GM10266 (cell line): ENCODE measurements at regions not wholly inside any gene's neighbourhood (a gene's known extent, or its start where the extent isn't known, plus 50 kb on each side); places are given as distances from the start of the nearest gene placed in this dataset.
"Not testable (repeated sequence)": the region's sequence is repeated elsewhere in the genome, so short reads cannot be mapped to it uniquely, and the experiment has no call there.

ENCODE experiments used
- DNase-seq: peaks from one replicate; pipeline ENCODE4 v3.0.0; 2012; ENCODE audit errors: extremely low spot score
- CTCF ChIP-seq: IDR thresholded peaks from 2 replicates; pipeline ENCODE4 v1.5.1; 2012; ENCODE audit warnings: mild to moderate bottlenecking, low read depth; ENCODE audit not compliant: control insufficient read depth, insufficient read depth; ENCODE audit errors: missing control alignments

DNA sequence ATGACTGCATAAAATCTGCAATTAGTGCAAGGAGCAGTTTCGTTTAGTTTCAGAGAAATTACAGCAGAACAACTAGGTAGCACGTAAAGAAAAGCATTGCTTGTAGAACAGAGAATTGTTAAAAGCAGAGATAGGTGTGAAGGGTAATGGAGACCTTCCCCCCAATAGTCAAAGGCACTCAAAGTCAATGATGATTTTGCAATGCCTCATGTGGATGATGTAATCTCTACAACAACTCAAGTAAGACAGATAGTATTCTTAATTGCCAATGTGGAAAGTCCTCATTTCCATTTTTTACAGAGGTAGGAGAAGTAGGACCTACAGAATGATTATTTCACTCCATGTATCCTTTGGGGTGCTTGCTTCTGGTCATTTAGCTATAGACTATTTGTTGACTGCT is 94.3 kb upstream of the GNAI1 start:
- DNase-seq: no peak
- no peak for TF ChIP-seq CTCF

DNA sequence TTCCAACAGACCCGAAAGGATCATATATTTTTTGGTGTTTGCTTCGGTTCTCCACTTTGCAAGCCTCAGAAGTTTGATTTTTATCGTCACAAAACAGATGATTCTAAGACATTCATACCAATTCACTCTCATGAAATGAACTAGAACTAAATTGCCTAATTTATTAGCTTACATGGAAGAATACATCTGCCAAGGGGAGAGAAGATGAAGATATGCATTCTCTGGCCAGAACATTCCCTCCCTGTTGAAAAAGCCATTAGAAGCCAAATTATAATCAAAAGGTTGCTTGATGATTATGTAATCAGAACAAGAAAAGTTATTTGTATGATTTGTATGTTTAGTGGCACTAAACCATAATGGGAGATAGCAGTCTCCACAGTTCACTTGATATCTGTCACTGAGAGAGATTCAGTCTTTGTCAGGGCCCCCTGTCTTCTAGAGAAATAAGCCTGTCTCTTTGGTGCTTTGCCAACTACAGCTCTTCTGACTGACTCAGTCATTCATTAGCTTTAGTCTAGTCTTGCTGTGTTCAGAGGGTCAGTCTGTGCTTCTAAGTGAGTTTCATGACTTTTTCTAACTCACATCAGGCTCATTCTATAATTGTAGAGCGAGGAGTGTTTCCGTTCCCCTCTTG is 95.3 kb upstream of the GNAI1 start:
- no peak for DNase-seq

DNA sequence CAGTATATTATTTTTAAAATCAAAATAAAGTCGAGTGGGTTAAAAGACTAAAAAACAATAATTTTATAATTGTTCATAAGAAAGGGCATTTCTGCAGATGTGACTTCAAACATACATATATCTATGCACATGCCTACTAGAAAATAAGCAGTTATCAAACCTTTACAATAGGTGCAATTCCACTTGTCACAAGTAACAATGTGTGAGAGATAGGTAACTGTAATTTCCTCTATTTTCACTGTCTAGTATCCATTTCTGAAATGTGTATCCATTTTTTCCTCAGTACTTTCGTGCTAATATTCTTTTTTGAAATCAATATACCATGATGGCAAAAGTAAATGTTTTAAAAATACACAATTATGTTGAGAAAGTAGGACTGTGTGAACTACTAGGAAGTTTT is 96.9 kb upstream of the GNAI1 start:
- no peak for TF ChIP-seq CTCF
- no peak for DNase-seq

More for the DNA sequence above, 95.3 kb upstream of the GNAI1 start:
- no peak for TF ChIP-seq CTCF

GRCh38 chr7:80036107-80036506 is 98.5 kb upstream of the GNAI1 start:
- no peak for DNase-seq

GRCh38 chr7:80028717-80029116 is 105.9 kb upstream of the GNAI1 start:
- TF ChIP-seq CTCF: no peak
- no peak for DNase-seq

More at GRCh38 chr7:80036107-80036506, 98.5 kb upstream of the GNAI1 start:
- no peak for TF ChIP-seq CTCF

DNA sequence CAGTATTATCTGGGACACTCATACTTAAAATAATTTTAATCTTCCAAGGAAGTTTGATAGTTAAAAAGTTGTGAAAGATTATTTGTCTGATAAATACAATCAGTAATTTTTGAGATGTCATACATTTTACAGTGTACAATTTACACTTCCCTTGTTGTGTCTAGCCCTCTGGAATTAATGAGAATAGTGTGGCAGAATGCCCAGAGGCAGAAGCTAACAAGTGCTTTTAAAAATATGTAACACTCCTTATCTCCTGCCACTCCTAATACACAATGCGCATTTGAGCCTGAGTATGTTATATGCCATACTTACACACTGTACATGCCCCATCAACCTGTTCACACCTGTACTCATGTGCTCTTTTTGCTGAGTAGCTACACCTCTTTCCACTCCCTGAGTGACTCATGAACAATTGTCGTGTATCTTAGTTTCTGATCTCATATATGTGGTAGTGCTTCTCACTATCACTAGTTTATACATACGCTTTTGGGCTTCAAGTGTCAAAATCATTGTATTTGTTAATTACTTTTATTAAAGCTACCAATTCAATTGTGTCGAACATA is 106.9 kb upstream of the GNAI1 start:
- no peak for TF ChIP-seq CTCF
- no peak for DNase-seq

DNA sequence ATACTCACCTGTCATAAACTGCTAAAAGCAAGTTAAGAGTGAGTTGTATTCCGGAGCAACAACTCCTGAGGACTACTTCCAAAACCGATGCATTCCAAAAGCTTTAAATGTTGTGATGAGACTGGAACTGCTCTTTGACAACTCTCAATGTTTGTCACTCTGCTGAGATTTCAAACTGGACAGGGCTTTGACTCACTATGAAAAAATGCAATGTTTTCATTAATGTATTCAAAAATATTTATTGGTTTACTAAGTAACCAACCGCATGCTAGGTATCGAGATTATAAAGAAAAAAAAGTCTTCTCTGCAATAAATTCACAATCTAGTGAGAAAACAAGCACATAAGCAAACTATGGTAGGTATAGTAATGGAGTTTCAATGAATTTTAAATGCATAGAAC is 107.9 kb upstream of the GNAI1 start:
- DNase-seq: no peak
- no peak for TF ChIP-seq CTCF

DNA sequence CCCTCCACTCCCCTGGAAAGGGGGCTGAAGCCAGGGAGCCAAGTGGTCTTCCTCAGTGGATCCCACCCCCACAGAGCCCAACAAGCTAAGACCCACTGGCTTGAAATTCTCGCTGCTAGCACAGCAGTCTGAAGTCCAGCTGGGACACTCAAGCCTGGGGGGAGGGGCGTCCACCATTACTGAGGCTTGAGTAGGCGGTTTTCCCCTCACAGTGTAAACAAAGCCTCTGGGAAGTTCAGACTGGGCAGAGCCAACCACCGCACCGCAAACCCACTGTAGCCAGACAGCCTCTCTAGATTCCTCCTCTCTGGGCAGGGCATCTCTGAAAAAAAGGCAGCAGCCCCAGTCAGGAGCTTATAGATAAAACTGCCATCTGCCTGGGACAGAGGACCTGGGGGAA is 114.4 kb upstream of the GNAI1 start:
- not testable (repeated sequence) for DNase-seq

- not testable (repeated sequence) for DNase-seq
Observed at GRCh38 chr7:80019809-80020207, 114.8 kb upstream of the GNAI1 start.
